ENCODE measurements at regions not wholly inside any gene's neighbourhood (a gene's known extent, or its start where the extent isn't known, plus 50 kb on each side); places are given as distances from the start of the nearest gene placed in this dataset.
"Not testable (repeated sequence)": the region's sequence is repeated elsewhere in the genome, so short reads cannot be mapped to it uniquely, and the experiment has no call there.

- TF ChIP-seq CTCF (IDR thresholded peaks at IDR 0.05; ENCODE audit: insufficient read depth, low read depth, low read length); EZH2 (IDR thresholded peaks at IDR 0.05; ENCODE audit: insufficient read depth, low read length): not testable (repeated sequence)
Measured at GRCh38 chr5:104037136-104037535, 474.5 kb upstream of the NUDT12 start.

All from astrocyte (in vitro differentiated cells and primary cell).